GM06990 (cell line): ENCODE measurements at regions not wholly inside any gene's neighbourhood (a gene's known extent, or its start where the extent isn't known, plus 50 kb on each side); places are given as distances from the start of the nearest gene placed in this dataset.

Source experiments
- DNase-seq: peaks from one replicate; pipeline ENCODE4 v3.0.0-alpha.2; 2011; ENCODE audit not compliant: insufficient read length; ENCODE audit errors: extremely low read depth
- H3K27me3 ChIP-seq: replicated peaks from 2 replicates; pipeline ENCODE4 v1.6.0; 2011; ENCODE audit warnings: low read length; ENCODE audit not compliant: control insufficient read depth, insufficient read depth
- H3K36me3 ChIP-seq: 2 replicates; pipeline ENCODE4 v1.5.1; 2011; ENCODE audit warnings: low read length; ENCODE audit not compliant: control insufficient read depth, insufficient read depth
- H3K4me3 ChIP-seq: replicated peaks from 2 replicates; pipeline ENCODE4 v1.5.1; 2011; ENCODE audit warnings: low read depth, mild to moderate bottlenecking, control low read depth, low read length
- CTCF ChIP-seq: IDR thresholded peaks from 2 replicates; pipeline ENCODE4 v1.5.1; 2011; ENCODE audit warnings: low read length, control low read depth, mild to moderate bottlenecking, inconsistent platforms; ENCODE audit not compliant: insufficient read depth, poor library complexity, severe bottlenecking

DNA sequence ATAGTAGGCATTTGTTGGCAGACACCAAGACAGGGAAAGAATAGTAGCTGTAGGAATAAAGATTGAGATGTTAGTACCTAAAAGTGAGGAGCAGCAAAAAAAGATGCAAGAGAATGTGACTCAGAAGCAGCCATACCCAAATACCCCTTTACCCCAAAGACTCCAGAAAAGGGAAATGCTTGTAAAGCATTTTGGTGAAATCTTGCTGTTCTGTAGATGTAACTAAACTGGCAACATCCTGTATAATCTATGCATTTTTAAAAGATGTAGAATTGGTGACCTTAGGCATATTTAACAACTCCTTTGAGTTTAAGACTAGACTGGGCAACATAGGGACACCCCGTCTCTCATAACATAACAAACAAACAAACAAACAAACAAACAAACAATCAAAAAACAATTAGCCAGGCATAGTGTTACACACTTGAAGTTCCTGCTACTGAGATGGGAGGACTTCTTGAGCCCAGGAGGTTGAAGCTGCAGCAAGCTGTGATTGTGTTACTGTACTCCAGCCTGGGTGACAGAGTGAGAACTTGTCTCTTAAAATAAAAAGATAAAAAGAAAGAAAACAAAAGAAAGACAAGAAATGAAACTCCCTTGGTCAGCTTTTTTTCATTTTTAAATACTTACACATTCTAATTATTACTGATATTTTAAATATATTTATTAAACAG lies 361.5 kb upstream of the KCNH8 start:
- DNase-seq, result no peak
- H3K27me3 ChIP-seq, result no peaks in the 10 kb centered on the region
- no peak for TF ChIP-seq CTCF

DNA sequence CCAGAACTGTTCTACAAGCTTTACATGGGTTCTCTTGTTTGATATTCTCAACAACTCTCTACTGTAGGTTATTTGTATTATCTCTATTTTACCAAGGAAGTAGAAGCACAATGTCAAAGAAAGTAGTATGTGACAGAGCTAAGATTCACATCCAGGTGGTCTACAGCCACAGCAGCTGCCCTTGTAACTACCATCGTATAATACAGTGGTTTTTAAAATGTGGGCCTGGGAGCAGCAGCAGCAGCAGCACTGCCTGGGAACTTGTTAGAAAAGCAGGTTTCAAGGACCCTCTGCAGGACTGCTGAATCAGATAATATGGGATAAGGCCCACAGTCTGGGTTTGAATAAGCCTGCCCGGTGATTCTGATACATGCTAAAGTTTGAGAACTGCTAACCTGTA lies 357.1 kb upstream of the SATB1 start:
- no peaks in the 10 kb centered on the region for H3K36me3 ChIP-seq
- H3K27me3 ChIP-seq, result no peaks in the 10 kb centered on the region
- TF ChIP-seq CTCF, result no peak
- H3K4me3 ChIP-seq, result no peak overlapping the region
- DNase-seq, result no peak

More for the DNA sequence above, 361.5 kb upstream of the KCNH8 start:
- Histone ChIP-seq H3K36me3 (no peaks in the 10 kb centered on the region), H3K4me3 (no peak overlapping the region)

GRCh38 chr3:18780959-18781358 lies 355.8 kb upstream of the SATB1 start:
- H3K4me3 ChIP-seq, result no peak overlapping the region
- no peaks in the 10 kb centered on the region for H3K27me3 ChIP-seq
- no peaks in the 10 kb centered on the region for H3K36me3 ChIP-seq
- TF ChIP-seq CTCF, result no peak
- no peak for DNase-seq

DNA sequence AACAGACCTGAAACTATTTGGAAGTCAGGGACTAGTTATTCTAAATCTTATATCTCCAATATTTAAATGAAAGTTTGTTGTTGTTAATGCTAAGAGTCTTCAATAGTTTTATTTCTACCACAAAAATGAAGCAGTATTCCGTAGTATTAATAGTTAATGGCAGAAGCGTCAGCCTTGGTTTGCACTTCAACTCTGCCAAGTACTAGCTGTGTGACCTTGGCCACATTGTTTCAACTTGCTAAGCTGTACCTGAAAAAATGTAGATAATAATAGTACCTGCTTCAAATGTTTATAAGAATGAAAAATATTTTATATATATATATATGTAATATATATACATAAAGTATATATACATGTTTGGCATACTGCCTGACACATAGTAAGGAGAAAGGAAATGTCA lies 354.6 kb upstream of the SATB1 start:
- TF ChIP-seq CTCF, result no peak
- Histone ChIP-seq H3K4me3 (no peak overlapping the region), H3K27me3 (no peaks in the 10 kb centered on the region), H3K36me3 (no peaks in the 10 kb centered on the region)
- DNase-seq, result no peak

DNA sequence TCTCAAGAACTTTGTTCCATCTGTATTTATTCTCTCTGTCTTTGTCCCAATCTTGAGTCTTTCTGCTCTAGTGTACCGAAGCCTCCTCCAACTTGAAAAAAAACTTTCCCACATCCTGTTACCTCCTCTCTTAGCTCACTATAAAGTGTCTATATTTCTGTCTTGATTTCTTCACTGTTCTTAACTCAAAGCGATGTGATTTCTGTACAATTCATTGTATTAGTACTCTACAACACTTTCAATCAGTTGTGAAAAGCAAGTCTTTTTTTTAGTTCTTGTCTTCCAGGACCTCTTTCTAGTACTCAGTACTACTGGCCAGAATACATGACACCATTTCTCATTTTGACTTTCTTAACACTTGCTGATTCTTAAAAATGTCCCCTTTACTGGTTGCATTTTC lies 353.5 kb upstream of the SATB1 start:
- no peak for TF ChIP-seq CTCF
- no peaks in the 10 kb centered on the region for H3K27me3 ChIP-seq
- no peak for DNase-seq
- H3K36me3 ChIP-seq, result no peaks in the 10 kb centered on the region
- no peak overlapping the region for H3K4me3 ChIP-seq

DNA sequence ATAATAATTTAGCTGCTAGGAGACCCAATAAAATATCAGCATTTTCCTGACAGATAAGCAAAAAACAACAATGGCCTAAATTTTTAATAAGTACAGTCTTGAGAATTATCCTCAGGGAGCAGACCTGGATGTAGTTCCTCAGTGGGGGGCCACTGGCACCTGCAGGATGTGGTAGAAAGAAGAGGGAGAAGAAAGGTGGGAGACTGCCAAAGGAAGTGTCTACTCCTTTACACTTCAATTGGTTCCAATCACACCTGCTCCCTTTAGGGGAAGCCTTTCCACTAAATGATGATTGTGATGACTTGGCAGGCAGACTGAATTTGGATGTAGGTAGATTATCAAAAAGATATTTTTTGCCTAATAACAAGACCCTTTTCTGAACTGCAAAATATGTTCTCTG lies 353.0 kb upstream of the SATB1 start:
- TF ChIP-seq CTCF, result no peak
- no peaks in the 10 kb centered on the region for H3K27me3 ChIP-seq
- DNase-seq, result no peak
- H3K4me3 ChIP-seq, result no peak overlapping the region
- no peaks in the 10 kb centered on the region for H3K36me3 ChIP-seq
